DMS53 treated with DMSO at 0.1 percent for 48 hours (cell line): ENCODE measurements at regions not wholly inside any gene's neighbourhood (a gene's known extent, or its start where the extent isn't known, plus 50 kb on each side); places are given as distances from the start of the nearest gene placed in this dataset.

Source experiments
- DNase-seq: peaks from one replicate; lab custom pipeline; 2025; ENCODE audit not compliant: unreplicated experiment; lab: John Stamatoyannopoulos, UW

GRCh38 chr3:3633761-3634160, 165.5 kb upstream of the LRRN1 start:
- no peak for DNase-seq

- no peak for DNase-seq
Observed at GRCh38 chr3:3632449-3632848, 166.8 kb upstream of the LRRN1 start.

GRCh38 chr3:3631114-3631513, 168.1 kb upstream of the LRRN1 start:
- no peak for DNase-seq

- no peak for DNase-seq
Observed at GRCh38 chr3:3629911-3630310, 169.3 kb upstream of the LRRN1 start.

- no peak for DNase-seq
Observed at GRCh38 chr3:3628676-3629328, 170.4 kb upstream of the LRRN1 start.

GRCh38 chr3:3627114-3627513, 172.1 kb upstream of the LRRN1 start:
- no peak for DNase-seq

GRCh38 chr3:3625544-3626271, 173.5 kb upstream of the LRRN1 start:
- no peak for DNase-seq

- no peak for DNase-seq
Observed at GRCh38 chr3:3619815-3620214, 179.4 kb upstream of the LRRN1 start.

- DNase-seq, result no peak
Observed at GRCh38 chr3:3618623-3619022, 180.6 kb upstream of the LRRN1 start.

GRCh38 chr3:3615533-3615932, 183.7 kb upstream of the LRRN1 start:
- no peak for DNase-seq

GRCh38 chr3:3610581-3611298, 188.5 kb upstream of the LRRN1 start:
- no peak for DNase-seq

- no peak for DNase-seq
Observed at GRCh38 chr3:3606321-3606720, 192.9 kb upstream of the LRRN1 start.

- no peak for DNase-seq
Observed at GRCh38 chr3:3605226-3605625, 194.0 kb upstream of the LRRN1 start.

GRCh38 chr3:3603351-3603750, 195.9 kb upstream of the LRRN1 start:
- no peak for DNase-seq

GRCh38 chr3:3600665-3601340, 198.4 kb upstream of the LRRN1 start:
- DNase-seq, result no peak

GRCh38 chr3:3599016-3599415, 200.2 kb upstream of the LRRN1 start:
- DNase-seq, result no peak

GRCh38 chr3:3594986-3595385, 204.2 kb upstream of the LRRN1 start:
- no peak for DNase-seq

GRCh38 chr3:3589715-3590130, 209.5 kb upstream of the LRRN1 start:
- DNase-seq, result no peak

GRCh38 chr3:3587647-3587972, 211.6 kb upstream of the LRRN1 start:
- DNase-seq, result no peak

GRCh38 chr3:3586843-3587646, 212.2 kb upstream of the LRRN1 start:
- DNase-seq, result no peak

GRCh38 chr3:3586336-3586735, 212.9 kb upstream of the LRRN1 start:
- DNase-seq, result no peak
